T-cell (primary cell): ENCODE measurements at regions not wholly inside any gene's neighbourhood (a gene's known extent, or its start where the extent isn't known, plus 50 kb on each side); places are given as distances from the start of the nearest gene placed in this dataset.

ENCODE experiments used
- ATAC-seq, 4 experiments: fragments of 200-7000 bp in 3 of 4; fragments of 150-1000 bp in 1 of 4; cut with Tn5 transposase; replicated peaks in 1 of 4; 1 replicate in 3 of 4; 2 replicates in 1 of 4; pipeline ENCODE4 v1.10.0; 2021; ENCODE audit warnings: moderate library complexity in 3 of 4, mild to moderate bottlenecking in 2 of 4, moderate number of reproducible peaks in 1 of 4
- CTCF ChIA-PET, 2 donors: fragments of 300-600 bp; sonication (Branson Sonifier 250); formaldehyde crosslinking; loops; one replicate each; lab custom pipeline; 2022; ENCODE audit warnings: antibody characterized with exemption in 2 of 2; lab: Charles Lee
- POLR2A ChIA-PET, 2 donors: fragments of 300-600 bp; sonication (Branson Sonifier 250); formaldehyde crosslinking; loops; one replicate each; lab custom pipeline; 2022; ENCODE audit warnings: antibody characterized with exemption in 2 of 2; lab: Charles Lee
- DNase-seq, 35 experiments: peaks; one replicate each; pipeline versions ENCODE4 v3.0.0 to v3.0.0-alpha.2; 2013 to 2023
- H3K27ac ChIP-seq: one replicate; pipeline ENCODE4 v1.5.1; 2013; ENCODE audit warnings: low read length
- H3K27me3 ChIP-seq, 2 experiments: replicated peaks in 1 of 2; 1 replicate in 1 of 2; 2 replicates in 1 of 2; pipeline versions ENCODE4 v1.6.1 to v1.7.0; 2013; ENCODE audit warnings: low read length in 1 of 2, mixed read lengths in 1 of 2; ENCODE audit not compliant: control insufficient read depth in 2 of 2, insufficient read depth in 2 of 2; ENCODE audit errors: extremely low read depth in 1 of 2
- H3K36me3 ChIP-seq, 2 donors: 1 replicate in 1 of 2; 2 replicates in 1 of 2; pipeline versions ENCODE4 v1.6.1 to v1.7.0; 2013; ENCODE audit warnings: low read length in 1 of 2; ENCODE audit not compliant: control insufficient read depth in 2 of 2, insufficient read depth in 1 of 2; ENCODE audit errors: extremely low read depth in 1 of 2
- H3K4me1 ChIP-seq, 2 experiments: 1 replicate in 1 of 2; 2 replicates in 1 of 2; pipeline versions ENCODE4 v1.6.1 to v1.7.0; 2013; ENCODE audit warnings: low read length in 2 of 2, mixed read lengths in 1 of 2; ENCODE audit not compliant: insufficient read depth in 2 of 2, control insufficient read depth in 1 of 2; ENCODE audit errors: extremely low read depth in 1 of 2
- H3K4me3 ChIP-seq, 2 donors: 1 replicate in 1 of 2; 2 replicates in 1 of 2; pipeline versions ENCODE4 v1.5.1 to v1.7.0; 2013; ENCODE audit warnings: mild to moderate bottlenecking in 2 of 2, low read length in 1 of 2, moderate library complexity in 1 of 2; ENCODE audit not compliant: control insufficient read depth in 1 of 2; ENCODE audit errors: extremely low read depth in 1 of 2
- H3K9me3 ChIP-seq: 2 replicates; pipeline ENCODE4 v1.7.0; 2013
- H3K27ac Mint-ChIP-seq, 2 donors: one replicate each; pipeline ENCODE4 v1.8.0; 2020 to 2021; ENCODE audit warnings: mild to moderate bottlenecking in 2 of 2, mixed read lengths in 2 of 2
- H3K27me3 Mint-ChIP-seq, 2 donors: one replicate each; pipeline ENCODE4 v1.8.0; 2021 to 2022; ENCODE audit warnings: mixed read lengths in 2 of 2
- H3K36me3 Mint-ChIP-seq: one replicate; pipeline ENCODE4 v1.8.0; 2021; ENCODE audit warnings: mixed read lengths
- H3K4me1 Mint-ChIP-seq, 3 donors: one replicate each; pipeline ENCODE4 v1.8.0; 2020 to 2022; ENCODE audit warnings: mixed read lengths in 3 of 3, mild to moderate bottlenecking in 1 of 3
- H3K4me3 Mint-ChIP-seq, 3 donors: one replicate each; pipeline ENCODE4 v1.8.0; 2020 to 2022; ENCODE audit warnings: mild to moderate bottlenecking in 3 of 3, mixed read lengths in 3 of 3, moderate library complexity in 3 of 3
- H3K9me3 Mint-ChIP-seq, 3 donors: one replicate each; pipeline ENCODE4 v1.8.0; 2020 to 2022; ENCODE audit warnings: mixed read lengths in 3 of 3
- WGBS: methylation state at CpG from one replicate; pipeline ENCODE4 v1.1.5; 2013; ENCODE audit warnings: missing lambda C conversion rate; ENCODE audit not compliant: insufficient coverage; 5-methylcytosine and 5-hydroxymethylcytosine counted together

- Mint-ChIP-seq H3K4me3 (no peak overlapping the region), H3K36me3 (no peaks in the 10 kb centered on the region), H3K9me3 (peaks cover 2 to 12% (median 12%) of the 10 kb centered on the region in 3 donors), H3K27ac (no peak overlapping the region), H3K4me1 (no peaks in the 10 kb centered on the region), H3K27me3 (peaks cover 0 to 3% of the 10 kb centered on the region in 2 donors)
- ChIA-PET POLR2A (no interaction called here), CTCF (interaction anchor here in 1 of 2 donors (0.5 kb wide), 1 partner anchor 48 kb away, joined by 3 read pairs; no protein-coding TSS in a partner anchor)
- DNase-seq: no peak
- Histone ChIP-seq H3K9me3 (no peaks in the 10 kb centered on the region), H3K4me3 (no peak overlapping the region), H3K36me3 (no peaks in the 10 kb centered on the region), H3K4me1 (no peaks in the 10 kb centered on the region), H3K27me3 (no peaks in the 10 kb centered on the region), H3K27ac (no peak overlapping the region)
- no peak for ATAC-seq
- WGBS: 96% methylated on average over 4 of the region's 7 CpGs
These were observed 656.6 kb downstream of the INHBA start for GRCh38 chr7:41046221-41046761.

GRCh38 chr7:41045556-41046123 lies 657.2 kb downstream of the INHBA start:
- no peak for ATAC-seq
- no peak overlapping the region for H3K27ac ChIP-seq
- Mint-ChIP-seq H3K27me3 (peaks cover 0 to 3% of the 10 kb centered on the region in 2 donors), H3K4me1 (no peaks in the 10 kb centered on the region), H3K36me3 (no peaks in the 10 kb centered on the region), H3K9me3 (peaks cover 2 to 12% (median 9%) of the 10 kb centered on the region in 3 donors), H3K4me3 (no peak overlapping the region), H3K27ac (no peak overlapping the region)
- H3K4me3 ChIP-seq: no peak overlapping the region
- DNase-seq: no peak
- CTCF ChIA-PET: no interaction called here
- H3K4me1 ChIP-seq: no peaks in the 10 kb centered on the region
- H3K36me3 ChIP-seq: no peaks in the 10 kb centered on the region
- no peaks in the 10 kb centered on the region for H3K27me3 ChIP-seq
- POLR2A ChIA-PET: no interaction called here
- no CpG with 5 or more reads among the region's 3 CpGs for WGBS
- no peaks in the 10 kb centered on the region for H3K9me3 ChIP-seq

DNA sequence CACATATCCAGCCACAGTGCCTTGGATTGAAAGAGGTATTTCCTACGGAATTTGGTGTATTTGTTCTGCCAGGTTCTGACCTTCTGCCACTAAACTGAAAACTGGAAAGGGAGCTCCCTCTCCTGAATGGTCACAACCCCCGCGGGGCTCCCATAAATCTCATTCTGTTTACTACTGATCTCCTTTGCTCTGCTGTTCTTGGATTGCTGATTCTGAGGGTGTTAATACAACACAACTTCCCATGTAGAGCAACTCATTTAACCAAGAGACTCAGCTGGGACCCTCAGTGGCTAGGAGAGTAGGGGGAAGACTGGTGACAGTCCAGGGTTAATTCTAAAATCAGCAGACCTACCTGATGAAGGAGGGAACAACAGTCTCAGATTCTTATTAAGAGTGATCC lies 662.9 kb downstream of the INHBA start:
- Histone ChIP-seq H3K36me3 (no peaks in the 10 kb centered on the region), H3K9me3 (no peaks in the 10 kb centered on the region), H3K4me1 (no peaks in the 10 kb centered on the region), H3K27me3 (no peaks in the 10 kb centered on the region), H3K27ac (no peak overlapping the region), H3K4me3 (no peak overlapping the region)
- H3K4me3 Mint-ChIP-seq: no peak overlapping the region
- H3K27me3 Mint-ChIP-seq: no peaks in the 10 kb centered on the region
- no CpG with 5 or more reads among the region's 3 CpGs for WGBS
- no peaks in the 10 kb centered on the region for H3K4me1 Mint-ChIP-seq
- DNase-seq: no peak
- H3K36me3 Mint-ChIP-seq: no peaks in the 10 kb centered on the region
- no peak overlapping the region for H3K27ac Mint-ChIP-seq
- peaks cover 2 to 8% (median 3%) of the 10 kb centered on the region in 3 donors for H3K9me3 Mint-ChIP-seq
- CTCF ChIA-PET: no interaction called here
- no peak for ATAC-seq
- POLR2A ChIA-PET: no interaction called here

DNA sequence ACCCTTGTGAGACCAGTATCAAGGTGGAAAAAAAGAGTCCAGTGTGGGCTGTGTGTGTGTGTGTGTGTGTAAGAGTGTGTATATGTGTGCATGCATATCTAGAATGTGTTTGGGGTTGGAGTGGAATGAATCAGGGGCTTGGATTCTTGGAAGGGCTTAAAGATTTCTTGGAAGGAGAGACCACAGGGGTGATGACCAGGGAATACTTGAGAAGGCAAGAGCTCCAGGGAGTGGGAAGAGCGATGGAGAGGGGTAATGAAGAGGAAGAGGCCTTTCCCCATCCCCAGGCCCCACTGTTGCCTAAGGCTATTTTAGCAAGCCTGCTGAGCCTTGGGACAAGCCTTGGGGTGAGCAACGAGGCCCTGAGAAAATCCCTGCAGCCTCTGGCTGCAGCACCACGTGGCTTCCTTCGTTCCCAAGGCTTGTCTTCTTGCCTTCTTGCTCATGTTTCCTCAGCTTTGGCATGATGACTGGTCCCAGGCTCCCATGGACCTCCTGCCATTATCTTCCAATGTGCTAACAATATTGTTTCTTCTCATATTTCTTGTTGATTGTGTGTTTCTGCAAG lies 663.4 kb downstream of the INHBA start:
- H3K4me1 Mint-ChIP-seq: no peaks in the 10 kb centered on the region
- no peaks in the 10 kb centered on the region for H3K27me3 ChIP-seq
- ChIA-PET POLR2A (no interaction called here), CTCF (no interaction called here)
- no peaks in the 10 kb centered on the region for H3K36me3 Mint-ChIP-seq
- no peak for DNase-seq
- no peak overlapping the region for H3K27ac ChIP-seq
- no peaks in the 10 kb centered on the region for H3K4me1 ChIP-seq
- no peaks in the 10 kb centered on the region for H3K27me3 Mint-ChIP-seq
- no peaks in the 10 kb centered on the region for H3K9me3 ChIP-seq
- peaks cover 2 to 8% (median 3%) of the 10 kb centered on the region in 3 donors for H3K9me3 Mint-ChIP-seq
- WGBS: 38% methylated on average over 3 of the region's 4 CpGs
- H3K4me3 ChIP-seq: no peak overlapping the region
- no peak overlapping the region for H3K27ac Mint-ChIP-seq
- ATAC-seq: no peak
- no peaks in the 10 kb centered on the region for H3K36me3 ChIP-seq
- no peak overlapping the region for H3K4me3 Mint-ChIP-seq

- Mint-ChIP-seq H3K9me3 (peaks cover 0 to 4% (median 2%) of the 10 kb centered on the region in 3 donors), H3K27ac (no peak overlapping the region), H3K27me3 (no peaks in the 10 kb centered on the region), H3K4me1 (no peaks in the 10 kb centered on the region), H3K36me3 (no peaks in the 10 kb centered on the region), H3K4me3 (no peak overlapping the region)
- no peaks in the 10 kb centered on the region for H3K27me3 ChIP-seq
- H3K4me1 ChIP-seq: no peaks in the 10 kb centered on the region
- CTCF ChIA-PET: no interaction called here
- H3K9me3 ChIP-seq: no peaks in the 10 kb centered on the region
- no peak overlapping the region for H3K4me3 ChIP-seq
- POLR2A ChIA-PET: no interaction called here
- no peak for DNase-seq
- no peaks in the 10 kb centered on the region for H3K36me3 ChIP-seq
- no peak for ATAC-seq
- no peak overlapping the region for H3K27ac ChIP-seq
- 94% methylated on average over 4 of the region's 5 CpGs for WGBS
These were observed 664.7 kb downstream of the INHBA start for GRCh38 chr7:41038211-41038610.

- no peaks in the 10 kb centered on the region for H3K4me1 Mint-ChIP-seq
- H3K9me3 ChIP-seq: no peaks in the 10 kb centered on the region
- H3K27me3 Mint-ChIP-seq: no peaks in the 10 kb centered on the region
- H3K27me3 ChIP-seq: no peaks in the 10 kb centered on the region
- no peaks in the 10 kb centered on the region for H3K36me3 ChIP-seq
- CTCF ChIA-PET: no interaction called here
- ATAC-seq (no peak), DNase-seq (no peak)
- no peak overlapping the region for H3K4me3 ChIP-seq
- H3K4me1 ChIP-seq: no peaks in the 10 kb centered on the region
- no peaks in the 10 kb centered on the region for H3K36me3 Mint-ChIP-seq
- POLR2A ChIA-PET: interaction anchor here in 1 of 2 donors (0.7 kb wide), 1 partner anchor 273 kb away, joined by 3 read pairs; no protein-coding TSS in a partner anchor
- H3K4me3 Mint-ChIP-seq: no peak overlapping the region
- no peak overlapping the region for H3K27ac ChIP-seq
- no peak overlapping the region for H3K27ac Mint-ChIP-seq
- peaks cover 0 to 4% (median 4%) of the 10 kb centered on the region in 3 donors for H3K9me3 Mint-ChIP-seq
- WGBS: no CpG with 5 or more reads among the region's 5 CpGs
These were observed 665.2 kb downstream of the INHBA start for GRCh38 chr7:41037691-41038090.
